Motor neuron (in vitro differentiated cells): ENCODE measurements at regions not wholly inside any gene's neighbourhood (a gene's known extent, or its start where the extent isn't known, plus 50 kb on each side); places are given as distances from the start of the nearest gene placed in this dataset.

Experiments
- ATAC-seq, 8 experiments: fragments of 200-7000 bp; cut with Tn5 transposase; replicated peaks in 6 of 8; 2 replicates each; pipeline ENCODE4 v1.8.0; 2021; ENCODE audit warnings: mild to moderate bottlenecking in 8 of 8, moderate library complexity in 8 of 8
- H3K27ac ChIP-seq, 2 donors: fragments of 250-450 bp; sonication (Bioruptor Pico); 2 replicates each; pipeline ENCODE4 v1.9.0; 2021; ENCODE audit warnings: antibody characterized with exemption in 2 of 2, mild to moderate bottlenecking in 2 of 2, moderate library complexity in 1 of 2
- H3K4me1 ChIP-seq, 2 donors: fragments of 250-450 bp; sonication (Bioruptor Pico); replicated peaks in 1 of 2; 2 replicates each; pipeline ENCODE4 v1.6.1; 2021; ENCODE audit warnings: antibody characterized with exemption in 2 of 2, mild to moderate bottlenecking in 2 of 2, moderate library complexity in 1 of 2
- H3K4me3 ChIP-seq, 5 donors: fragments of 250-450 bp; sonication (Bioruptor Pico); 2 replicates each; pipeline ENCODE4 v1.9.0; 2021; ENCODE audit warnings: antibody characterized with exemption in 5 of 5, mild to moderate bottlenecking in 5 of 5, moderate library complexity in 4 of 5
- WGBS, 10 experiments: fragments of 450-650 bp; shearing (Covaris generic); methylation state at CpG; one replicate each; pipeline ENCODE4 v1.0.0; 2022; 5-methylcytosine and 5-hydroxymethylcytosine counted together
- in situ Hi-C, 9 experiments: fragments of 400-800 bp; cut with MboI; loops; one replicate each; pipeline ENCODE4 v1.15.0; 2021; ENCODE audit warnings: low sequenced_read_pairs in 9 of 9, low pct_unique_long_range_greater_than_20kb in 2 of 9; ENCODE audit not compliant: unreplicated experiment in 9 of 9

DNA sequence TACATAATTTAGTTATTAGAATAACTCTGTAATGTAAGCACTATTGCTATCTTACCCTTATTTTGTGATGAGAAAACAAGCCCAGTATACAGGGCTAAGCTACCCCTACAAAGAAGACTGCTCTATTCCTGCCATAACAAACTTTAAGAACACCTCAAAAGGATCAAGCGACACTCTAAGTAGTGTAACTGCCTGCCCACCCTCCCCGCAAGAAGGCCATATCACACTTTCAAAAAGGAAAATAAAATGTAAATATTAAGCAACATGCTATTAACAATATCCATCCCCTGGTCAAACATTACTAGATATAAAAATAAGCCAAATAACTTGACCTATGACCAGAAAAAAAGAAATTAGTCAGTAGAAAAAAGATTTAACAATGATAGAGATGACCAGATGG lies 741.7 kb upstream of the CNTNAP5 start:
- Histone ChIP-seq H3K27ac (no peak overlapping the region), H3K4me3 (no peak overlapping the region), H3K4me1 (no peaks in the 10 kb centered on the region)
- 17 to 92% (median 83%) methylated on average over 1 to 2 of the region's 2 CpGs; no CpG with 5 or more reads in 2 of the 10 experiments for WGBS, 10 experiments
- in situ Hi-C loops = no loop called here
- no peak for ATAC-seq

DNA sequence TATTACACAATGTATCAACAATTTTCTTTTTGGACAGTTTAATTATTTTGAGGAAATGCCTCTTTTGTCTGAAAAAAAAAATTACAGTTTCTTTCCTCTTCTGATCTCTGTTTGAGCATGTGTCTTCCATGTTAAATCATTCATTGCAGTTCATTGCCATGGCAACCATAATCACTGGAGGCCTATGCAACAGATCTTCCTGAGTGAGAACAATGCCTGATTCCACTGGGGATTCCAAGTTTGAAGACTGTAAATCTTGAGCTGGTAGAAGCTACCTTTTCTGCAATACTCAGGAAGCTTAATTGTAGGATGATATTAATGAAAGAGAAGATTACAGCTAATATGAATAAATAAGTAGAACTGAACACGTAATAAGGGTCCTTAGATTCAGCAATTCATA lies 721.4 kb upstream of the CNTNAP5 start:
- no peak overlapping the region for H3K27ac ChIP-seq
- peaks cover 0 to 10% of the 10 kb centered on the region in 2 donors for H3K4me1 ChIP-seq
- in situ Hi-C loops = no loop called here
- 0 to 83% (median 17%) methylated on average over 1 of the region's 1 CpG; no CpG with 5 or more reads in 3 of the 10 experiments for WGBS, 10 experiments
- peak in 5 of 8 experiments; percentile 77 to 88 (median 84) for ATAC-seq
- no peak overlapping the region for H3K4me3 ChIP-seq
